NCI-H345 treated with DMSO at 0.1 percent for 48 hours (cell line): ENCODE measurements at regions not wholly inside any gene's neighbourhood (a gene's known extent, or its start where the extent isn't known, plus 50 kb on each side); places are given as distances from the start of the nearest gene placed in this dataset.
"Not testable (repeated sequence)": the region's sequence is repeated elsewhere in the genome, so short reads cannot be mapped to it uniquely, and the experiment has no call there.

Experiments used
- DNase-seq: peaks from one replicate; lab custom pipeline; 2025; ENCODE audit not compliant: unreplicated experiment; lab: John Stamatoyannopoulos, UW

GRCh38 chr14:89572596-89573398, 155.8 kb upstream of the FOXN3 start:
- DNase-seq, result no peak

GRCh38 chr14:89571491-89571890, 154.5 kb upstream of the FOXN3 start:
- DNase-seq, result no peak

- no peak for DNase-seq
Observed at GRCh38 chr14:89566644-89567415, 149.8 kb upstream of the FOXN3 start.

- no peak for DNase-seq
Observed at GRCh38 chr14:89566180-89566579, 149.1 kb upstream of the FOXN3 start.

GRCh38 chr14:89565607-89566006, 148.6 kb upstream of the FOXN3 start:
- DNase-seq, result no peak

GRCh38 chr14:89564989-89565388, 148.0 kb upstream of the FOXN3 start:
- DNase-seq, result no peak

GRCh38 chr14:89564286-89564957, 147.4 kb upstream of the FOXN3 start:
- no peak for DNase-seq

- no peak for DNase-seq
Observed at GRCh38 chr14:89563471-89563870, 146.4 kb upstream of the FOXN3 start.

- no peak for DNase-seq
Observed at GRCh38 chr14:89551955-89552354, 134.9 kb upstream of the FOXN3 start.

GRCh38 chr14:89551432-89551831, 134.4 kb upstream of the FOXN3 start:
- no peak for DNase-seq

- no peak for DNase-seq
Observed at GRCh38 chr14:89550821-89551220, 133.8 kb upstream of the FOXN3 start.

GRCh38 chr14:89549381-89550125, 132.5 kb upstream of the FOXN3 start:
- DNase-seq, result no peak

- DNase-seq, result not testable (repeated sequence)
Observed at GRCh38 chr14:89547047-89547446, 130.0 kb upstream of the FOXN3 start.

- DNase-seq, result no peak
Observed at GRCh38 chr14:89544636-89545301, 127.7 kb upstream of the FOXN3 start.

- no peak for DNase-seq
Observed at GRCh38 chr14:89543425-89543790, 126.4 kb upstream of the FOXN3 start.

GRCh38 chr14:89542786-89543424, 125.9 kb upstream of the FOXN3 start:
- DNase-seq, result no peak

- DNase-seq, result no peak
Observed at GRCh38 chr14:89540830-89541470, 123.9 kb upstream of the FOXN3 start.

- no peak for DNase-seq
Observed at GRCh38 chr14:89540009-89540829, 123.2 kb upstream of the FOXN3 start.

- DNase-seq, result no peak
Observed at GRCh38 chr14:89537911-89538310, 120.9 kb upstream of the FOXN3 start.
